ENCODE measurements at regions not wholly inside any gene's neighbourhood (a gene's known extent, or its start where the extent isn't known, plus 50 kb on each side); places are given as distances from the start of the nearest gene placed in this dataset.

DNA sequence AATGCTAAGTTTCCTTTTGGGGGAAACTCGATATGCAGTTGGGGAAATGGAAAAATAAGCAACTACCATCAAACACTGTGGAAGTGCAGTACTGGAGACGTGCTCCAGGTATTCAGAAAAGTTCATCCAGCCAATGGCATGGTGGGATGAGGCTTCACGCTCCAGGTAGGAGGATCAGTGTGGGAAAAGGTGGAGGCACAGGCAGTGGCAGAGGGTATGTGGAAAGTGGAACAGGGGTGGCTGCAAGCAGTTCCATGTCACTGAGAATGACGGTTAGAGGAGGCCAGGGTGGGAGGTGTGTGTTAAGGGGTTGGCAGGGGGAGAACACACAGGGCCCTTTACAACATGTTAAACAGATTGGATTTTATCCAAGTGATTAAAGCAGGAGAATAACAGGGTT is 105.1 kb upstream of the NCAM1 start:
- Histone ChIP-seq H3K36me3 (no peaks in the 10 kb centered on the region), H3K4me1 (no peaks in the 10 kb centered on the region), H3K27ac (no peak overlapping the region), H3K4me3 (no peak overlapping the region), H3K9me3 (peaks cover 0 to 9% (median 2%) of the 10 kb centered on the region in 3 donors), H3K27me3 (peaks cover 0 to 41% (median 0%) of the 10 kb centered on the region in 4 donors)
- 74 to 77% methylated on average over 4 of the region's 4 CpGs for WGBS, 2 donors
- TF ChIP-seq CTCF (IDR thresholded peaks at IDR 0.05): no peak
- no peak for TF ChIP-seq POLR2A (IDR thresholded peaks at IDR 0.05)
- intact Hi-C loops (cut with DNase I): no loop called here
- DNase-seq: no peak

DNA sequence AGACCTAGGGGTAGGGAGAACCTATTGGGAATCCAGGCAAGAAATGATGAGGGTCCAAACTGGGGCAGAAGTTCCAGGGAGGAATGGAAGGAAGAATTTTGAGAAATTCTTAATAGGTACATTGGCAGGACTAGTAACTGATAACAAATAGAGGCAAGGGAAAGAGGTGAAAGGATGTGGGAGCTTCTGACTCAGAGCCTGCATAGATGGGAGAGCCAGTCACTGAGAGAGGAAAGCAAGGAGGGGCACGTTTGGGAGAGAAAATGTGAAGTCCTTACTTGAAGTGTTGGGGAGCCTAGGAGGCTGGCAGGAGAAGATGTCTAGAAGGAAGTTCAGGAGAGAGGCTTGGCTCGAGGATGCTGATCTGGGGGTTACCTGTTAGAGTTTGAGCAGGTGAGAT is 104.6 kb upstream of the NCAM1 start:
- TF ChIP-seq POLR2A (IDR thresholded peaks at IDR 0.05) (no peak), CTCF (IDR thresholded peaks at IDR 0.05) (no peak)
- Histone ChIP-seq H3K4me3 (no peak overlapping the region), H3K27ac (no peak overlapping the region), H3K9me3 (peaks cover 0 to 10% (median 4%) of the 10 kb centered on the region in 3 donors), H3K36me3 (no peaks in the 10 kb centered on the region), H3K4me1 (no peaks in the 10 kb centered on the region), H3K27me3 (peaks cover 0 to 37% (median 0%) of the 10 kb centered on the region in 4 donors)
- no peak for DNase-seq
- intact Hi-C loops (cut with DNase I): no loop called here
- 38 to 55% methylated on average over 2 of the region's 2 CpGs for WGBS, 2 donors

- Histone ChIP-seq H3K36me3 (no peaks in the 10 kb centered on the region), H3K27me3 (peaks cover 0 to 25% (median 0%) of the 10 kb centered on the region in 4 donors), H3K9me3 (peaks cover 0 to 14% (median 10%) of the 10 kb centered on the region in 3 donors), H3K27ac (no peak overlapping the region), H3K4me3 (no peak overlapping the region), H3K4me1 (no peaks in the 10 kb centered on the region)
- intact Hi-C loops (cut with DNase I): no loop called here
- TF ChIP-seq CTCF (IDR thresholded peaks at IDR 0.05): no peak
- DNase-seq: no peak
- 70 to 76% methylated on average over 5 of the region's 5 CpGs for WGBS, 2 donors
Measured at GRCh38 chr11:112858289-112859023, 102.8 kb upstream of the NCAM1 start.

GRCh38 chr11:112859787-112860186 is 101.4 kb upstream of the NCAM1 start:
- Histone ChIP-seq H3K27ac (no peak overlapping the region), H3K4me1 (no peaks in the 10 kb centered on the region), H3K36me3 (no peaks in the 10 kb centered on the region), H3K27me3 (peaks cover 0 to 17% (median 0%) of the 10 kb centered on the region in 4 donors), H3K9me3 (peaks cover 0 to 14% (median 10%) of the 10 kb centered on the region in 3 donors), H3K4me3 (no peak overlapping the region)
- 90 to 92% methylated on average over 3 of the region's 3 CpGs for WGBS, 2 donors
- TF ChIP-seq CTCF (IDR thresholded peaks at IDR 0.05) (no peak), POLR2A (IDR thresholded peaks at IDR 0.05) (no peak)
- intact Hi-C loops (cut with DNase I): no loop called here
- DNase-seq: no peak

GRCh38 chr11:112861356-112861755 is 99.9 kb upstream of the NCAM1 start:
- intact Hi-C loops (cut with DNase I): no loop called here

More at GRCh38 chr11:112861356-112861755, 99.9 kb upstream of the NCAM1 start:
- Histone ChIP-seq H3K4me3 (no peak overlapping the region), H3K36me3 (no peaks in the 10 kb centered on the region), H3K27ac (no peak overlapping the region), H3K4me1 (no peaks in the 10 kb centered on the region), H3K9me3 (peaks cover 0 to 14% (median 10%) of the 10 kb centered on the region in 3 donors), H3K27me3 (peaks cover 0 to 6% (median 0%) of the 10 kb centered on the region in 4 donors)
- no peak for DNase-seq
- TF ChIP-seq POLR2A (IDR thresholded peaks at IDR 0.05): no peak
- TF ChIP-seq CTCF (IDR thresholded peaks at IDR 0.05): no peak
